Gastrocnemius medialis (tissue), 4 donors: ENCODE measurements at regions not wholly inside any gene's neighbourhood (a gene's known extent, or its start where the extent isn't known, plus 50 kb on each side); places are given as distances from the start of the nearest gene placed in this dataset.
A peak's percentile ranks its signal among the peaks of the same experiment; 100 is the strongest.

Source experiments
- ATAC-seq, 2 donors: fragments of 150-250 bp; one replicate each; pipeline ENCODE4 v1.9.1; 2016
- DNase-seq, 2 donors: peaks; one replicate each; pipeline ENCODE4 v3.0.0-alpha.2; 2019
- H3K27ac ChIP-seq, 4 donors: fragments of 200-600 bp; sonication (generic); 1 replicate in 1 of 4; 2 replicates in 3 of 4; pipeline ENCODE4 v1.5.1; 2016 to 2018; ENCODE audit warnings: mild to moderate bottlenecking in 2 of 4, moderate library complexity in 1 of 4
- H3K27me3 ChIP-seq, 3 donors: fragments of 200-600 bp; sonication (generic) in 2 of 3; 1 replicate in 1 of 3; 2 replicates in 2 of 3; pipeline versions ENCODE4 v1.5.1 to v1.6.0; 2016 to 2019; ENCODE audit warnings: mild to moderate bottlenecking in 1 of 3, moderate library complexity in 1 of 3
- H3K36me3 ChIP-seq, 2 donors: fragments of 200-600 bp; sonication (generic) in 1 of 2; one replicate each; pipeline ENCODE4 v1.5.1; 2017 to 2018
- H3K4me1 ChIP-seq, 2 donors: fragments of 200-600 bp; sonication (generic) in 1 of 2; one replicate each; pipeline ENCODE4 v1.5.1; 2016 to 2017; ENCODE audit warnings: mild to moderate bottlenecking in 2 of 2
- H3K4me3 ChIP-seq, 4 donors: fragments of 200-600 bp; sonication (generic) in 3 of 4; 1 replicate in 1 of 4; 2 replicates in 3 of 4; pipeline ENCODE4 v1.5.1; 2016 to 2019; ENCODE audit warnings: mild to moderate bottlenecking in 2 of 4
- H3K9me3 ChIP-seq, 3 donors: fragments of 200-600 bp; sonication (generic) in 2 of 3; 1 replicate in 1 of 3; 2 replicates in 2 of 3; pipeline ENCODE4 v1.5.1; 2016 to 2019
- CTCF ChIP-seq, 5 experiments: fragments of 450-650 bp in 3 of 5; fragments of 200-600 bp in 2 of 5; sonication (generic) in 2 of 5; IDR thresholded peaks in 4 of 5; conservative IDR thresholded peaks in 1 of 5; 1 replicate in 4 of 5; 2 replicates in 1 of 5; pipeline ENCODE4 v1.5.1; 2016 to 2019; ENCODE audit warnings: antibody characterized with exemption in 5 of 5, mild to moderate bottlenecking in 3 of 5, moderate library complexity in 3 of 5
- POLR2A ChIP-seq, 2 donors: fragments of 450-650 bp; IDR thresholded peaks; one replicate each; pipeline ENCODE4 v1.6.1; 2017; ENCODE audit warnings: antibody characterized with exemption in 2 of 2, mild to moderate bottlenecking in 2 of 2, moderate library complexity in 2 of 2
- in situ Hi-C, 4 donors: fragments of 200-750 bp; cut with MboI; loops; one replicate each; pipeline versions ENCODE4 v1.15.0 to v1.8.0; 2017; ENCODE audit warnings: low sequenced_read_pairs in 4 of 4
- intact Hi-C: fragments of 100-400 bp; cut with DNase I; formaldehyde crosslinking; loops from one replicate; pipeline ENCODE4 v1.15.1; 2023; ENCODE audit warnings: low total_unique reads

GRCh38 chr11:112795911-112796649 lies 165.1 kb upstream of the NCAM1 start:
- H3K4me1 ChIP-seq = peaks cover 8 to 24% of the 10 kb centered on the region in 2 donors
- ATAC-seq (peak; percentile 30 to 32), DNase-seq (peak in 1 of 2 donors; percentile 46)
- H3K36me3 ChIP-seq = no peaks in the 10 kb centered on the region
- TF ChIP-seq CTCF (IDR thresholded peaks at IDR 0.05 in 4 of 5, conservative IDR thresholded peaks at IDR 0.05 in 1 of 5) = no peak
- no peak for TF ChIP-seq POLR2A (IDR thresholded peaks at IDR 0.05)
- no peak overlapping the region for H3K4me3 ChIP-seq
- H3K9me3 ChIP-seq = no peaks in the 10 kb centered on the region
- intact Hi-C loops (loop anchor here (1.0 to 5.0 kb wide), 3 partner anchors 139 to 316 kb away; no protein-coding TSS in a partner anchor), in situ Hi-C loops (loop anchor here in 3 of 4 donors (10.0 to 25.0 kb wide), 2 partner anchors 211 to 491 kb away; no protein-coding TSS in a partner anchor)
- H3K27me3 ChIP-seq = no peaks in the 10 kb centered on the region
- H3K27ac ChIP-seq = peak overlapping the region in 2 of 4 donors; percentile 44 to 55

GRCh38 chr11:112797092-112797491 lies 164.1 kb upstream of the NCAM1 start:
- Histone ChIP-seq H3K36me3 (no peaks in the 10 kb centered on the region), H3K27ac (no peak overlapping the region), H3K27me3 (no peaks in the 10 kb centered on the region), H3K4me3 (no peak overlapping the region), H3K9me3 (no peaks in the 10 kb centered on the region), H3K4me1 (peaks cover 8 to 24% of the 10 kb centered on the region in 2 donors)
- ATAC-seq (no peak), DNase-seq (no peak)
- TF ChIP-seq POLR2A (IDR thresholded peaks at IDR 0.05) = no peak
- TF ChIP-seq CTCF (IDR thresholded peaks at IDR 0.05 in 4 of 5, conservative IDR thresholded peaks at IDR 0.05 in 1 of 5) = no peak
- intact Hi-C loops = loop anchor here (5.0 kb wide), 2 partner anchors 140 to 315 kb away; no protein-coding TSS in a partner anchor
- in situ Hi-C loops = loop anchor here in 3 of 4 donors (10.0 to 25.0 kb wide), 2 partner anchors 212 to 490 kb away; no protein-coding TSS in a partner anchor

GRCh38 chr11:112797648-112798293 lies 163.4 kb upstream of the NCAM1 start:
- no peak overlapping the region for H3K27ac ChIP-seq
- intact Hi-C loops (loop anchor here (5.0 kb wide), 2 partner anchors 140 to 315 kb away; no protein-coding TSS in a partner anchor), in situ Hi-C loops (loop anchor here in 3 of 4 donors (10.0 to 25.0 kb wide), 2 partner anchors 213 to 490 kb away; no protein-coding TSS in a partner anchor)
- no peaks in the 10 kb centered on the region for H3K9me3 ChIP-seq
- no peaks in the 10 kb centered on the region for H3K27me3 ChIP-seq
- no peaks in the 10 kb centered on the region for H3K36me3 ChIP-seq
- DNase-seq (peak in 1 of 2 donors; percentile 46), ATAC-seq (peak; percentile 18 to 64)
- H3K4me1 ChIP-seq = peaks cover 8 to 24% of the 10 kb centered on the region in 2 donors
- TF ChIP-seq CTCF (IDR thresholded peaks at IDR 0.05 in 4 of 5, conservative IDR thresholded peaks at IDR 0.05 in 1 of 5) (peak in 2 of 5 experiments; percentile 19 to 34), POLR2A (IDR thresholded peaks at IDR 0.05) (no peak)
- no peak overlapping the region for H3K4me3 ChIP-seq

- DNase-seq (no peak), ATAC-seq (no peak)
- no peaks in the 10 kb centered on the region for H3K36me3 ChIP-seq
- in situ Hi-C loops (no loop called here), intact Hi-C loops (no loop called here)
- TF ChIP-seq POLR2A (IDR thresholded peaks at IDR 0.05) (no peak), CTCF (IDR thresholded peaks at IDR 0.05 in 4 of 5, conservative IDR thresholded peaks at IDR 0.05 in 1 of 5) (no peak)
- H3K27ac ChIP-seq = no peak overlapping the region
- H3K27me3 ChIP-seq = no peaks in the 10 kb centered on the region
- no peak overlapping the region for H3K4me3 ChIP-seq
- peaks cover under 1 to 7% of the 10 kb centered on the region in 2 donors for H3K4me1 ChIP-seq
- no peaks in the 10 kb centered on the region for H3K9me3 ChIP-seq
Observed at GRCh38 chr11:112801025-112801816, 160.0 kb upstream of the NCAM1 start.
